DMS153 (cell line): ENCODE measurements at regions not wholly inside any gene's neighbourhood (a gene's known extent, or its start where the extent isn't known, plus 50 kb on each side); places are given as distances from the start of the nearest gene placed in this dataset.
"Not testable (repeated sequence)": the region's sequence is repeated elsewhere in the genome, so short reads cannot be mapped to it uniquely, and the experiment has no call there.

Experiments
- DNase-seq: peaks from one replicate; lab custom pipeline; 2025; lab: John Stamatoyannopoulos, UW

DNA sequence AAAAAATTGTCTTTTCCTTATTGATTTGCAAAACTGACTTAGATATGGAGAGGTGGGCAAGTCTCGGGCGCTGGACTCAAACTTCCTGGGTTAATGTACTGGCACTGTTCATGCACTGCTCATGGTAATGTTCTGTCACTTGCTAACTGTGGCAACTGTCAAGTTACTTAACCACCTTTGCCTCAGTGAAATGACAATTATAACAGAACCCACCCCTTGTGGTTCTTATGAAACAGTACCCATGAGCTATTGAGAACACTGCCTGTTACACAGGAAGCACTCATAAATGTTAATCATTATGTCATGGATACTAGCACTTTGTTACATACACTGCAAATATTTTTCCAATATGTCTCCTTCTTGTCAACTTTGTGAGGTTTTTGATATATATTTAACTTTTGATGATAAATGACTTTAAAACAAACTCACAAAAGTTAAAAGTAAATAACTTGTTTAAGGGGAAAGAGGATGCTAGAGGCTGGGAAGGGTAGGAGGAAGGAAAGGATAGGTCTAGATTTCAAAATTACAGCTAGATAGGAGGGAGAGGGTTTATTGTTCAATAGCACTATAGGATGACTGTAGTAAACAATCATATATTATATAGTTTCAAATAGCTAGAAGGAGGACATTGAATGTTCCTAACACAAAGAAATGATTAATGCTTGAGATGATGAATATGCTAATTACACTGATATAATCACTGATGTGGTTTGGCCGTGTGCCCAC, 342.5 kb downstream of the ADGRL2 start:
- no peak for DNase-seq

DNA sequence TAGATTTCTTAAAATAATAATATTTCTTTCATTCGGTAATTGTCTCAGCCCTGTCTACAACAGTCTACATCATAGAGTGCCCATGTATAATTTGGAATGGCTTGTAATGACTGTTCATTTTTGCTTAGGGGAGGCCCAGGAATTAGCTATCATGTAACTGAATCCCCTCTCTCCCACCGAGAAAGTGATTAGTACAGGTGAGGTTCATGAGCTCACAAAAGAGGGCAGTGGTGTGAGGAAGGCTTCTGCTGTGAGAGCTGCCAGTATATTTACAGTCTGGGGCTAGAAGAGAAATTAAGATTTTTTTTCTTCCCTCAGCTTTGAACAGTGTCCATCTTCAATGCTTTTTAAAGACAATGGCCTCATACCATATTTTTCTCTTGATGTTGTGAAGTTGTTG, 340.7 kb downstream of the ADGRL2 start:
- no peak for DNase-seq

DNA sequence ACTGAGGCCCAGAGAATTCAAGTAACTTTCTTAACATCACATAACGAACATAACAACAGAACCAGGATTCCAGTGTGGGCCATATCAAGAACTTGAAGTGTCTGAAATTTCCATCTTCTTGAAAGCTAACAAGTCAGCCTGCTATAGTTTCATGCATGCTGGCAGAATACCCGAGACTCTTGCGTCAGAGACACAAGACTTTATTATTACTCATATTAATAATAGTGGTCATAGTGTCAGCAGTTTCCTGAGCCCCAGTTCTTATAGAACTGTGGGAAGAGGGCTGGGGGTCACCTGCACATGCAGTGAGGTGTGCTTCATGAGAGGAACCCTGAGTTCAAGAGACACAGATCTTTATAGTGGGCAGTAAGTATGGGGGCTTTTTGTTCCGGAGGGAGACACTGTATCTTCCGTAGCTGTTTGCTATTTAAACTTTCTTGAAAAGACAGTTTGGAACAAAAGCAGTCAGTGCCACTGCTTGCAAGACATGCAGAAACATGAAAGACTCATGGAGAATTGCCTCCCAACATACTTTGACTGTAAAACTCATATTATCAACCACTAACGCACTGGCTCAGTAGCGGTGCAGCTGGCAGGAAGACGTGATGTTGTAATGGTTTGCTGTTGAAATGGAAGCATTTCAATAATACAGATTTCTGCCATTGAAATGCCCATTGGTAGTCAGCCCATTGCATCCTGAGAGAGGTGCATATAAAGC, 339.2 kb downstream of the ADGRL2 start:
- no peak for DNase-seq

DNA sequence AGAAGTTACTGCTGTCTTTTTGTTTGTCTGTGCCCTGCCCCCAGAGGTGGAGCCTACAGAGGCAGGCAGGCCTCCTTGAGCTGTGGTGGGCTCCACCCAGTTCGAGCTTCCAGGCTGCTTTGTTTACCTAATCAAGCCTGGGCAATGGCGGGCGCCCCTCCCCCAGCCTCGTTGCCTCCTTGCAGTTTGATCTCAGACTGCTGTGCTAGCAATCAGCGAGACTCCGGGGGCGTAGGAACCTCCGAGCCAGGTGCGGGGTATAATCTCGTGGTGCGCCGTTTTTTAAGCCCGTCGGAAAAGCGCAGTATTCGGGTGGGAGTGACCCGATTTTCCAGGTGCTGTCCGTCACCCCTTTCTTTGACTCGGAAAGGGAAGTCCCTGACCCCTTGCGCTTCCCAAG, 335.6 kb downstream of the ADGRL2 start:
- DNase-seq: not testable (repeated sequence)

DNA sequence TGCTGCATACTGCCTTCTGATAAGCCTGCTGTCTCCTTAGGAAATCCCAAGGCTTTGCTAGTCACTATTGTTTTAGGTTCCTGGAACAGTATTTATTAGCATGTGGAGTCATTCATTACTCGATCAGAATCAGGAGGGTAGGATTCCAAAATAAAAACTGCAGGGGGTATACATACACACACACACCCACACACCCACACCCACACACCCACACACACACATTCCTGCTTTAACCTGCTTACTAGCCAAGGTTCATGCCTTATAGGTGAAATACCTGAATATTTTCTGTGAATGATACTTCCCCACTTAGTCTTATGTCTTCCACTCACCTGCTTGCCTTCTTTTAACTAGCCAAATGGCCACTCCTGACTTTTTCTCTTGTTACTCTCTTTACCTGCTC, 325.1 kb downstream of the ADGRL2 start:
- DNase-seq: no peak

DNA sequence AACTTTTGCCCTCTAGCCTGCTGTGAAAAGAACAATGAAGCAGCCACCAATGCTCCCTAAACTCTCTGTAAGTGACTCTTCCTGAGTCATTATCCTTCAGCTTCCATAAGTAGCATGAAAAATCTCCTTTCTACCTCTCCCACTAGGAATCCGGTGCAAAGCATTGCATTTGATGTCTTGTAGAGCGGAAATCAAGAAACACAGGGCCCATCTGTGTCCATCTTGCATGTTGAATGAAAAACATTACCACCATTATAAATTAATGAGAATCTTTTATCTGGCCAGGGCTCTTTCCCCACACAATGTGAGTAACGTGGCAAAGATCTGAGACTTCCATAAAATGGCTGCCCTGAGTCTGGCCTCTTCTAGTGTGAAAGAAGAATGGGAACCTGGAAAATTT, 324.4 kb downstream of the ADGRL2 start:
- DNase-seq: no peak

DNA sequence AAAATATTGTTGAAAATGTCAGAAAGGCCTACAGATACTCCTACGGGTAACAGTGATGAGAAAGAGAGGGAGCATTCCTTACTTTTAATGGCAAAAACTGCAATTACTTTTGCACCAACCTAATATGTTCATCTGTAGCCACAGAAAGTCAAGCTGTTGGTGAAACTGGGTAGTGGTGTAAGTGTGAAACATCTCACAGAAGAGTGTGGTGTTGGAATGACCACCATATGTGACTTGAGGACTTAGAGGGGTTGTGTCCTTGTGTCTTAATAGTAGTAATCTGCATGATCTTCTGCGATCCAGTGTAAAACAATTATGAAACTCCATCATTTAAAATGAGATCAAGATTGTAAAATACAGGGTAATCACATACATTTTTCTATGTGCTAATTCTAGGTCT, 320.7 kb downstream of the ADGRL2 start:
- DNase-seq: no peak

DNA sequence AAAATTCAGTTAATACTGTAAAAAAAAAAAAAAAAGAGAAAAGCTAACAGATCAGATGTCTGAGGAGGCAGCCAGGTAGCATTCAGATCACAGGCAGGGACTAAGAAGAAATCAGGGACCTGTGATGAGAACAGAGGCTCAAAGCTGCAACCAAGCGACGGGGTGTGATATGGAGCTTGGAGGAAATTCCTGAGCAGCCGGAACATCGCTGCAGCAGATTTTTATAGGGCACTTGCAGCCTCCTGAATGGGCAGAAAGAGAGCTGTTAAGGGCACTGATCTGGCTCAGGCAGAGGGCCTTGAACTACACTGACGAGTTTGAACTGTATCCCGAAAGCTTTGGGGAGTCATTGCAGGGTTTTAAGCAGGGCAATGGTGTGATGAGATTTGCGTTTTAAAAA, 315.4 kb downstream of the ADGRL2 start:
- no peak for DNase-seq

DNA sequence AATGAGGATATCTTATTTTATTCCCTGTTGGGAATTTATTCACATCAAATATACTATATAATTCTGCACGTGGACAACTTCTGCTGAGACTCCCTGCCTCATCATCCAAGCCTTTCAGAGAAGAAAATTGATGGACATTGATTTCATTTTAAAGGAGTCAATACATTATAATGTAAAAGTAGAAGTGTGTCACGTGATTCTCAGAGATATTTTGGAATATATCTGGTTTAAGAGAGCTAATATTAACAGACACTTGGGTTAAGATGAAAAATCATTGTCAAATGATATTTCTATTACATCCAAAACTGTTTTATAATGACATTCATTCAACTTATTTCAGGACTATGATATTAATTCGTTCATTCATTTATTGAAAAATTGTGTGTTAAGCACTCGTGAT, 314.2 kb downstream of the ADGRL2 start:
- no peak for DNase-seq

DNA sequence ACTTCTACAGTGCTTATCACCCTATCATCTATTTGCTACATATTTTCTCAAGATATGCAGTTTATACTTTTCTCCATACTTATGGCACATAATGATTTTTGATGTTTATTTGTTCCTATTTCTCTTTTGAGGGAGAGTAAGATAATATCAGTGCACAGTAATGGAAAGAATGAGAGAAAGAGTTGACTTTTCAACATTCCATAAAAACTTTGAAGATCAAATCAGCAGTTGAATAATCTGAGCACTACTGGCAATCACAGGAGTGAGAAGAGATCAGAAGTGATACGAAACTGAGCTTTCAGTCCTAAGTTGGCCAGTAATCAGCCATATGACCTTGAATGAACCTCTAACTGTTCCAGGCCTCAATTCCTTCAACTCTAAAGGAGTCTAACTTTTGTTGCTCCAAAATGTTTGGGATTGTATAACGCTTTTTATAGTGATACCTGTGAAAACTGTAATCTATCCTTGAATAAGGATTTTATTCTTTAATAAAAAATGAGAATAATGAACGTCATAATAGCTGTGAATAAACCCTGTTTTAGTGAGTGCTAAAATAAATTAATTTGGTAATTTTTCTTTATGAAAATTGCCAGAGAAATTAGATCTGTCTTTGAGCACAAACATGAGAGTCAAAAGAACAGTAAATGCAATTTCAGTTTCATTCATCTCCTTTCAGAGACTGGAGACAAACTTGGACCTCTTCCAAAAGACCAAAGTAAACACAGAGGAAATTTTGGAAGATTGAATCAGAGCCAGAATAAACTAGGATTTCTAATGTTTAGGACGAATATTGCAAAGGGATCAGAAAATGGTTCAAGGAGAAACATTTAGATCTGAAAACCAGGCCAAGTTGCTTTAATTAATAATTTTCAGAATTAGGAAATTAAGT, 309.9 kb downstream of the ADGRL2 start:
- DNase-seq: no peak

DNA sequence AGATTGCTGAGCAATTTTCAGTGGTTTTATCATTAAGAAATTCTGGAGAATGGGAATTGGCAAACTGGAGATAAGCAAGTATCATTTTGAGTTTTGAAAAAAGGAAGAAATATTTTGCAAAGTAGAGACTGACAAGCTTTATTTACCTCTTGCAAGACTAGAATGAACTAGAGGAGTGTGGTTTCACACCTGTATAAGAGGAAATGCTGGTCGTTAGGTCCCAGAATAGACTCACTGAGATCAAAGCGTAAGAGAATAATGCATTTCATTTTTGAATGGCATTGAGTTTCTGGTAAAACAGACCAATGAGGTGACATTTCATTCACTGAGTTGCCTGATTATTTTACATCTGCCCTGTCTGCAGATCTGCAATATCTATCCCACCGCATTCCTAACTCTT, 308.1 kb downstream of the ADGRL2 start:
- DNase-seq: no peak

DNA sequence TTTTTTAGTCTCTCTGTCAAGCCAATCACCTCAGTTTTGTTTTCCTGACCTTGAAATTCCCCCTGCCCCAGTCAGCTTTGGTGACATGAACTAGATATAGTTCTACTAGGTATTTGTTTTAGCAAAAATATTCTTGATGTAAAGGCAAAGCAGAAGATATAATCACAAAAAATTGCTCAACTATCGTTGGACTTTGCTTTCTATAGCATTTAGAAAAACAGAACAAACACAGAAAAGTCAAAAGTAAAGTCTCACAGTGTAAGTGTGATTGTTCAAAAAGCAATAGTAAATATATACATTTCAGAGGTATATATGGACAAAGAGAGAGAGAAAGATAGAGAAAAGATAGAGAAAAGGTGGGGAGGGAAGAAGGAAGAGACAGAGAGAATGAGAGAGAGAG, 305.9 kb downstream of the ADGRL2 start:
- DNase-seq: no peak

DNA sequence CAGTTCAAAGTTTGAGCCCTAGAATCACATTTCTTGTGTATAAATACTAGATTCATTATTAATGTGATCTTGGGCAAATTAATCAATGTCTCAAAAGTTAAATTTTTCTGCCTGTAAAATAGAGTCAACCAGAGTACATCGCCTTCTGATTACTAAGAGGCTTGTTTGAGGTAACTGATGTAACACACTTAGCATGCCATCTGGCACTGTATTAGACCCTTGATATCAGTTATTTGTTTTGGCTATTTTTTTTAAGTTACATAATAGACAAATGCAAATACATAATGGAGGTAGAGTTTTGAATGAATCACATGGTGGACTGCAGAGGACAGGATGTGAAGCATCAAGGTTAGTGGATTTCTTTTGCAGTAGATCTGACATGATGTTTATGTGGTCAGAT, 298.4 kb downstream of the ADGRL2 start:
- no peak for DNase-seq

DNA sequence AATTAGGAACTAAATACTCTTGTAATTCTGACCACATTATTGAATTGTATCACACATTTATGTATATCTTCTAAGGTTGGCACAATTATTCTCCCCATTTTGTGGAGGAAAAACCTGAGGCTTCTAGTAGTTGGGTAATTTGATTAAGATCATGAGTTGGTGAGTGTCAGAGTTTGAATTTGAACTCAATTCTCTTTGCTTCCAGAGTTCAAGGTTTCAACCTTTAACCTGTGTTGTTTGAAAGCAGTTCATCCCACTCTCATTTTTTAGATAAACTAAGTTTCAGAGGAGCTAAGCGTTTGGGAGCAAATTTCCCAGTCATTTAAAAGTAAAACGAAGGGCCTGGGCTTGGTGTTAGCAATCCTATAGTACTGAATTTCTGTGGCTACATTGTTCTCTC, 293.4 kb downstream of the ADGRL2 start:
- no peak for DNase-seq

DNA sequence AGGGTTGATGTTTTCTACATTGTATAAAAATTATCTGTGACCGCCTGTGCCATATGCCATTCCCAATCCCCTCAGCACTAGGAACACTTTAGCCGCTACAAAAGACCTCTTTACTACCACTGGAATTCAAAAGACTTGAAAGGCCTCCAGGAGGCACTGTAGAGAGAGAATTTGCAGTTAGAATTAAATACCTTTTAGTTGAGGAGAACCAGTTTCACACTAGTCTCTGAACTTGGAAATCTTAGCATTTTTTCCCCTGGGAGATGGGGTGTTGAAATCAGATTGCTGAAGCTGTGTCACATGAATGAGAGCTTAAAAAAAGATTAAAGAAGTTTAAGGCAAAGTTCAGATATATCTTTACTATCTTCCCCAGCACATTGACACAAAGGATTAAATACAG, 291.0 kb downstream of the ADGRL2 start:
- DNase-seq: no peak

DNA sequence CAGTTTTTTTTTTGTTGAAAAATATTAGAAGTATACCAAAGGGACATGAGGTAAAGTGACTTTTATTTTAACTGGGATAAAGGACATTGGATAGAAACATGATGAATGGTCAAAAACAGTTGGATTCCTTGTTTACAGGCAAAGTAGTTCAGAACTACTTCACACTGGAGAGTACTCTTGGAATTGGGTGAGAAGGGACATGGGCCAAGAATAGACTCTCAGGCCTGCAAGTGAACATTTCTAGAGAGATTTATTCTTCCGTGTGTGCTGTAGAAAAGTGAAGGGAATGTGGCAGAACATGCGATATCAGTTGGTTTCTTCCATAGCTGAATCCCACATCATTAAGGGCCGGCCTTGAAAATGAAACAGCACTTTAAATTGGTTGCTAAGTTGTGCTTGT, 290.5 kb downstream of the ADGRL2 start:
- no peak for DNase-seq

DNA sequence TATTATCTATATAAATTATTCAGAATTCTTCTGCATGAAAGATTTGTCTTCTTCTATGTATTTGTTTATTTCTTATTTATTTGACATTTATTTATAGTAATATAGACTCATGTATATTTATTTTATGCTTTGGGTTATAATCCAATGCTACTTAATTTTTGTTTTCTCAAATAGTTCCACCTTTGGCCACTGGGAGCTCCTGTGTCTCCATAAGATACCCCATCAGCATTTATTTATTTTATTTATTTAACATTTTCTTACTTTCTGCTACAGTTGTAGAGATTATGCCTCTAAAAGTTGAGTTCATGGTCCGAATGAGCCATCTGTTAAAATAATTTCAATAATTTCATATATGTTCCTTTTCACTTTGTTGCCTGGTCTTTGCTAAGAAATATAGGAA, 289.4 kb downstream of the ADGRL2 start:
- no peak for DNase-seq

DNA sequence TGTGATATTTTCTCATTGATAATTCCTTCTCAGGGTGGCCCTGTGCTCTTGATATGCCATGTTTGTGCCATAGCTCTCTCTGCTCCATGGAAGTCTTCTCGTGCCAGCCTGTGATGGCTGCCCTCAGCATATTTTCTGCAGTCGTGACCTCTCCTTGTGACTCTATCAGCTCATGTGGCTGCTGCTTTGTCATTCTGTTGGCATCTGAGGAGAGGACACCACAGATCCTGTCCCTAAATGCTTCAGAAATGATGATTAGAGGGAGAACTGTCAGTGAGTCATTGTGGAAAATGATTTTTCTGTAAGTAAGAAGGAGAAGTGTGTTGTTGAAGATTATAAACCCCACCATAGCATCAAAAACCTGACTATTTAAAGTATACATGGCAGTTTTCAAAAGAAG, 286.0 kb downstream of the ADGRL2 start:
- no peak for DNase-seq

DNA sequence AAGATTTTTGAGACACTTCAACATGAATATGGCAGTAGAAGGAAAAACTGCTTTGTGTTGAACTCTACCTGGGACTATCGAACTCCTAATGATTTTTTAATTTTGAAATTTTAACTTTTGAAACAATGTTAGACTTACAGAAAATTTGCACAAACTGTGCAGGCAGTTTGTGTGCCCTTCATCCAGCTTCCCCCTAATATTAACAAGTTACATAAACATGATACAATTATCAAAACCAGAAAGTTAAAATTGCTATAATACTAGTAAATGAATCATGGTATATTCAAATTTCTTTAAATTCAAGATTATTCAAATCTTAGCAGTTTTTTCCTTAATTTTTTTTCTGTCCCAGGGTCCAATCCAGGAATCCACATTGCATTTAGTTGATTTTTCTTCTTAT, 278.9 kb downstream of the ADGRL2 start:
- DNase-seq: no peak

DNA sequence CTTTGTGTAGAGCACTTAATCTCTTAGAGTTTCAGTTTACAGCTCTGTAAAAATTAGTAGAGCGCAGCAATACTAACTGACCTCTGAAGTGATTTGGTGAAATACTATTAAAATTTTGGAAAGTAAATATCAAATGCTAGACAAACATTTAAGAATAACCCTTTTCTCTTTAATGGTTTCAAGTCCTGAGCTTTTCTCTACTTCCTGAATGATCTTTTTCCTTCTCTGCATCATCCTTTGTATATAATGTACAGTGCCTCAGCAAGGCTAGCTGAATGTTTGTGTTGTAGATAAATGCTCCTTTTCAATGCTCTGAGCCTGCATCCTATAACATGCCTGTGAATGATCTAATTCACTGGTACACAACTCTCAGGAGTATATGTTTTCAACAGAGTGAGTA, 272.9 kb downstream of the ADGRL2 start:
- peak; percentile 16 for DNase-seq

DNA sequence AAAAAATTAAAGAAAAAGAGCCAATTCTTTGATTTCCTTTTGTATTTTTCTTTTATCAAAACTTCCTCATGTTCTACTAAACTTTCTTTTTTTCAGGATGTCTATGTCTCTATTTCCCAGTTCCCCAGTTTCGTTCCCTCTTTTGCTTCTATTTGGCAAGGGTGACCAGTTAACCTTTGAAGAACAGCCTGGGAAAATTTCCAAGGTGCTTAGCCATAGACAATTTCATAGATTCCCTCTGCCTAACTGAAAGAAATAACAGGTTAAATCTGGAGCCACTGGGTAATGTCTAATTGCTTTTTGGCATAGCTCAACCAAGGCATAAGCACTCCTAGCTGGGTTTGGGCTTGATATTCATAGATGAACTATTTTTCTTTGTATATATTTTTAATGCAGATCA, 272.3 kb downstream of the ADGRL2 start:
- DNase-seq: no peak

DNA sequence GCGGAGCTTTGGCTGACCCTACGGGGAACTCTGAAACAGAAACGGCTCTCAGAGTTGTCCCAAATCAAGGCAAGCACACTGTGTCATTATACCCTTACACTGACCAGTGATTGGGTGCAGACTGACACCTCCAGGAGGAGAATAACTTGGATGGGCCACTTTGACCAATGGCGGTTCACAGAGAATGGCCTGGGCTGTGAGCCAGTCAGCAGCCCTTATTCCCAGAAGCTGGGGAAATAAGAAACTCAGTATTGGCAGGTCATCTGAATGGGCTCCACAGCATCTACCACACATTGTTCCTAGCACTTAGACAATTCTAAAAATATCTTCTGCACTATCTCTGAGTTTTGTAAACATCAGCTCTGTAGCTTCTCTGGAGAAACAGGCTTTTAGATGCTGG, 265.2 kb downstream of the ADGRL2 start:
- no peak for DNase-seq

DNA sequence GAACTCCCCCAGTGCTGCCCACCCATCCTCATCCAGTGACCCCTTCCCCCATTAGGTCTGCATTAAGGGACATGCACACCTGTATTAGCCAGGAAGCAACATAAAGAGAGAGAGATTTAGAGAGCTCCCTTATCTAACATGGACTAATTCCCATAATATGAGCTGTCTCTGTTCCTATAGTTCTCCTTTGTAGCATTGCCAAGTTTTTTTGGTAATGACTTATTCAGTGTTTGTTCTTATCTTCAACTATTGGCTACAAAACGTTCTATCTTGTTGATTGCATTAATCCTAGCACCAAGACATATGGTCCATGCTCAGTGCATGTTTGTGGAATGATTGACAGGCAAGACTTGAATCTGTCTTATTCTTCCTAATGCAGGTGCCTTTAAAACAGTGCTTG, 264.0 kb downstream of the ADGRL2 start:
- DNase-seq: no peak
